KOPT-K1 (cell line): ENCODE measurements at regions not wholly inside any gene's neighbourhood (a gene's known extent, or its start where the extent isn't known, plus 50 kb on each side); places are given as distances from the start of the nearest gene placed in this dataset.
"Not testable (repeated sequence)": the region's sequence is repeated elsewhere in the genome, so short reads cannot be mapped to it uniquely, and the experiment has no call there.

ENCODE experiments used
- H3K27ac ChIP-seq: fragments of 200-600 bp; sonication (generic); 2 replicates; pipeline ENCODE4 v1.5.1; 2016; ENCODE audit warnings: antibody characterized with exemption, mild to moderate bottlenecking, low read depth, low read length; ENCODE audit not compliant: poor library complexity, severe bottlenecking
- H3K36me3 ChIP-seq: fragments of 200-600 bp; sonication (generic); 2 replicates; pipeline ENCODE4 v1.5.1; 2017; ENCODE audit warnings: antibody characterized with exemption, mild to moderate bottlenecking, low read length, moderate library complexity; ENCODE audit not compliant: insufficient read depth
- H3K9me3 ChIP-seq: fragments of 200-600 bp; sonication (generic); 2 replicates; pipeline ENCODE4 v1.5.1; 2017; ENCODE audit warnings: antibody characterized with exemption, low read length, mild to moderate bottlenecking; ENCODE audit not compliant: insufficient read depth, poor library complexity, severe bottlenecking

- H3K36me3 ChIP-seq = no peaks in the 10 kb centered on the region
- H3K9me3 ChIP-seq = no peaks in the 10 kb centered on the region
- H3K27ac ChIP-seq = no peak overlapping the region
Observed at GRCh38 chr2:118375907-118376485, 287.7 kb downstream of the INSIG2 start.

- Histone ChIP-seq H3K27ac (no peak overlapping the region), H3K9me3 (no peaks in the 10 kb centered on the region), H3K36me3 (no peaks in the 10 kb centered on the region)
Observed at GRCh38 chr2:118374974-118375755, 286.9 kb downstream of the INSIG2 start.

- Histone ChIP-seq H3K9me3 (no peaks in the 10 kb centered on the region), H3K36me3 (no peaks in the 10 kb centered on the region), H3K27ac (no peak overlapping the region)
Observed at GRCh38 chr2:118372886-118373830, 284.9 kb downstream of the INSIG2 start.

- Histone ChIP-seq H3K9me3 (no peaks in the 10 kb centered on the region), H3K36me3 (no peaks in the 10 kb centered on the region), H3K27ac (no peak overlapping the region)
Observed at GRCh38 chr2:118371515-118371914, 283.2 kb downstream of the INSIG2 start.

- not testable (repeated sequence) for H3K36me3 ChIP-seq, H3K27ac ChIP-seq, H3K9me3 ChIP-seq
Observed at GRCh38 chr2:118369521-118369920, 281.2 kb downstream of the INSIG2 start.

GRCh38 chr2:118363604-118364003, 275.3 kb downstream of the INSIG2 start:
- H3K27ac ChIP-seq = no peak overlapping the region
- H3K36me3 ChIP-seq = no peaks in the 10 kb centered on the region
- no peaks in the 10 kb centered on the region for H3K9me3 ChIP-seq

- no peak overlapping the region for H3K27ac ChIP-seq
- H3K36me3 ChIP-seq = no peaks in the 10 kb centered on the region
- no peaks in the 10 kb centered on the region for H3K9me3 ChIP-seq
Observed at GRCh38 chr2:118356051-118356450, 267.8 kb downstream of the INSIG2 start.

- no peaks in the 10 kb centered on the region for H3K36me3 ChIP-seq
- no peak overlapping the region for H3K27ac ChIP-seq
Observed at GRCh38 chr2:118351796-118352195, 263.5 kb downstream of the INSIG2 start.

GRCh38 chr2:118350621-118351020, 262.4 kb downstream of the INSIG2 start:
- H3K9me3 ChIP-seq = no peaks in the 10 kb centered on the region
- H3K36me3 ChIP-seq = no peaks in the 10 kb centered on the region
- no peak overlapping the region for H3K27ac ChIP-seq

More at GRCh38 chr2:118351796-118352195, 263.5 kb downstream of the INSIG2 start:
- no peaks in the 10 kb centered on the region for H3K9me3 ChIP-seq

- H3K9me3 ChIP-seq = no peaks in the 10 kb centered on the region
- no peaks in the 10 kb centered on the region for H3K36me3 ChIP-seq
- H3K27ac ChIP-seq = no peak overlapping the region
Observed at GRCh38 chr2:118349365-118349764, 261.1 kb downstream of the INSIG2 start.

GRCh38 chr2:118348380-118349034, 260.2 kb downstream of the INSIG2 start:
- Histone ChIP-seq H3K36me3 (no peaks in the 10 kb centered on the region), H3K27ac (no peak overlapping the region), H3K9me3 (no peaks in the 10 kb centered on the region)

GRCh38 chr2:118345465-118345864, 257.2 kb downstream of the INSIG2 start:
- no peaks in the 10 kb centered on the region for H3K9me3 ChIP-seq
- H3K27ac ChIP-seq = no peak overlapping the region
- no peaks in the 10 kb centered on the region for H3K36me3 ChIP-seq

GRCh38 chr2:118340103-118340502, 251.8 kb downstream of the INSIG2 start:
- Histone ChIP-seq H3K36me3 (no peaks in the 10 kb centered on the region), H3K27ac (no peak overlapping the region), H3K9me3 (no peaks in the 10 kb centered on the region)

GRCh38 chr2:118339386-118339785, 251.1 kb downstream of the INSIG2 start:
- Histone ChIP-seq H3K9me3 (no peaks in the 10 kb centered on the region), H3K36me3 (no peaks in the 10 kb centered on the region), H3K27ac (no peak overlapping the region)

- Histone ChIP-seq H3K9me3 (no peaks in the 10 kb centered on the region), H3K36me3 (no peaks in the 10 kb centered on the region), H3K27ac (no peak overlapping the region)
Observed at GRCh38 chr2:118333664-118334063, 245.4 kb downstream of the INSIG2 start.
